BJ (cell line): ENCODE measurements at regions not wholly inside any gene's neighbourhood (a gene's known extent, or its start where the extent isn't known, plus 50 kb on each side); places are given as distances from the start of the nearest gene placed in this dataset.

Experiments
- CTCF ChIA-PET: fragments of 350-600 bp; formaldehyde crosslinking; extraction: SDS; loops from one replicate; lab custom pipeline; 2021; ENCODE audit warnings: antibody characterized with exemption, inconsistent platforms; lab: Yijun Ruan, JAX
- POLR2A ChIA-PET: fragments of 300-600 bp; sonication (Branson Sonifier 250); formaldehyde crosslinking; extraction: SDS; loops from one replicate; lab custom pipeline; 2021; ENCODE audit warnings: antibody characterized with exemption; lab: Charles Lee
- DNase-seq: peaks from one replicate; pipeline ENCODE4 v3.0.0-alpha.2; 2011; ENCODE audit warnings: low read depth
- H3K27me3 ChIP-seq: 2 replicates; pipeline ENCODE4 v1.6.0; 2011; ENCODE audit warnings: low read length; ENCODE audit not compliant: control insufficient read depth, insufficient read depth
- H3K36me3 ChIP-seq: 2 replicates; pipeline ENCODE4 v1.5.1; 2011; ENCODE audit warnings: low read length; ENCODE audit not compliant: control insufficient read depth, insufficient read depth
- H3K4me3 ChIP-seq: 2 replicates; pipeline ENCODE4 v1.5.1; 2011; ENCODE audit warnings: low read depth, mild to moderate bottlenecking, control low read depth, low read length
- CTCF ChIP-seq: IDR thresholded peaks from 2 replicates; pipeline ENCODE4 v1.5.1; 2011; ENCODE audit warnings: low read depth, mild to moderate bottlenecking, control low read depth, inconsistent platforms, low read length, moderate library complexity; ENCODE audit not compliant: insufficient read depth

- POLR2A ChIA-PET, result no interaction called here
- Histone ChIP-seq H3K4me3 (no peak overlapping the region), H3K27me3 (no peaks in the 10 kb centered on the region), H3K36me3 (no peaks in the 10 kb centered on the region)
- no peak for TF ChIP-seq CTCF
- CTCF ChIA-PET, result no interaction called here
- no peak for DNase-seq
Measured at GRCh38 chr2:145802133-145802532, 1282.2 kb upstream of the ZEB2 start.

GRCh38 chr2:145801210-145801609 lies 1281.3 kb upstream of the ZEB2 start:
- no peak for TF ChIP-seq CTCF
- Histone ChIP-seq H3K4me3 (no peak overlapping the region), H3K36me3 (no peaks in the 10 kb centered on the region), H3K27me3 (no peaks in the 10 kb centered on the region)
- ChIA-PET POLR2A (no interaction called here), CTCF (interaction anchor here (0.8 kb wide), 1 partner anchor 266 kb away, joined by 3 read pairs; no protein-coding TSS in a partner anchor)
- no peak for DNase-seq

DNA sequence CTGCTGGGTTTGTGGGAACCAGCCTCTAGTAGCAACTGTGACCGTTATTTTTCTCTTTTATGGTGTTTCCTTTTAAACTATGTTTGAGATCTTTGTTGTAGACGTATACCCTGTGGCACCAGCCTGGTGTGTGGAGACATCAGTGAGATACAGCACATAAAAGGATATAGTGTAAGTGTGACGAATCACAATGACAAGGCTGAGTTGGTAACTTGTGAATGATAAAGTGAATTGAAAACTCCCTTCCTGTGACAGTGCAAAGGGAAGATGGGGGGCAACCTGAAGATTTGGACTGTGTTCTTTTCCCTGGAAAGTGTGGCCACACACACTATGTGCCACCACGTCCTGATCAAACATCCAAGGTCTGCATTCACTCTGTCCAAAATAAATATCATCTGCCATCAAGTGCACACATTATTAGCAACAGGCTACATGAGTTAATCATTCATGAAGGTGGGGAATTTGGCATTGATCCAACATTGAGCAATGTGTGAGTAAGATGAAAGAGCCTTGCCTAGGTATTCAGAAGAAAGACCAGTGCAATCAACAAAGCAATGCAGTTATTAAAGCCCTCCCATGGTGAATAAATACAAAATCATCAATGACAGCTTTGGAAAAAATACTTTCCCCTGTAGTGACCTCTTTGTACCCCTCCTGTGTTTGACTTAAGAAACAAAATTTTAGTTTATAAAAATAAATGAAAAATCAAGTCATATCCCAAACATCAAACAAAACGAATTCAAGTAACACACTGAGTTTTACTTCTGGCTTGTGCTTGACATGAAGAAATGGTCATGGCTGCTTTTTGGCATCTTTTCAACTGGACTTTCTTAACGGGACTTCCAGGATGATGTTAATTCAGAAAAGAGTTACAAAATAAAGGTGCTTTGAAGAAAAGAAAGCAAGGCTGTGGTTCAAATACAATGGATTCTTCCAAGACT lies 1280.5 kb upstream of the ZEB2 start:
- no peak for DNase-seq
- no peaks in the 10 kb centered on the region for H3K36me3 ChIP-seq
- CTCF ChIA-PET, result interaction anchor here (0.8 kb wide), 1 partner anchor 267 kb away, joined by 3 read pairs; no protein-coding TSS in a partner anchor
- H3K4me3 ChIP-seq, result no peak overlapping the region
- POLR2A ChIA-PET, result no interaction called here
- no peaks in the 10 kb centered on the region for H3K27me3 ChIP-seq
- TF ChIP-seq CTCF, result no peak

DNA sequence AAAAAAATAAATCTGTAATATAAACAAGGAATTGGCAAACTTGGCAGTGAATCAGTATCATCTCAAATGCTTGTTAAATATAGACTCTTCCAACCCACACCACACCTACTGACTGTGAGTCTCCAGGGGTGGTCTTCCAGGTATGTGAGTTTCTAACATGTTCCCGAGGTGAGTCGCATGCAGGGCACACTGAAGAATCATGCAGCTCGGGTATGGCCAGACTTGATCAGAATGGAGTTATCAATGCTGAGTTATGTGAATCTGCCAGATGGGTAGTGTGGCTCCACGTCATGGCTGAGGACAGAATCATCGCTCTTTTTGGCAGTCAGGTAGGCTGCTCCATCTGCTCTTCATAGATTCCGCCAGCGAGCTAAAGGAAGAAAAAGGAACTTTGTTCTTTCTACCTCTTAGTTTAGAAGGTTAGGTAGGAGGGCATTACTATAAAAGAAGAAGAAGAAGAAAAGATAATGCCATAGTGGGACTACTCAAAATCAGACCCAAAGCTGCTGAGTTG lies 1279.7 kb upstream of the ZEB2 start:
- ChIA-PET POLR2A (no interaction called here), CTCF (no interaction called here)
- no peak for DNase-seq
- no peaks in the 10 kb centered on the region for H3K27me3 ChIP-seq
- no peak overlapping the region for H3K4me3 ChIP-seq
- TF ChIP-seq CTCF, result no peak
- no peaks in the 10 kb centered on the region for H3K36me3 ChIP-seq

DNA sequence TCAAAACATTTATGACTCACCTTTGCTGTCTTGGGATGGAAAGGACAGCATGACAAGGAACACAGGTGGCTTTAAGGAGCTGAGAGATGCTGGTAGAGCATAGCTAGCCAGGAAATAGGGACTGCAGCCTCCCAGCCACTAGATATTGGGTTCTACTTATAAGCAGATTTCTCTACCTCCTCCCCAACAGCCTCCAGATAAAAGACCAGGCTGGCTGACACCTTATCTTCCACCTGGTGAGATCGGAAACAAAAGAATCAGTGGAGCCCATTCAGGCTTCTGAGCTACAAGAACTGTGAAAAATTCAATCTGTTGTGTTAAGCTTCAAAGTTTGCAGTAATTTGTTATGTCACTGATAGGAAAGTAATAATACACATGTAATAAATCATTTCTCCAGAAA lies 1278.5 kb upstream of the ZEB2 start:
- no peak for TF ChIP-seq CTCF
- POLR2A ChIA-PET, result no interaction called here
- CTCF ChIA-PET, result interaction anchor here (0.7 kb wide), 1 partner anchor 32 kb away, joined by 3 read pairs; no protein-coding TSS in a partner anchor
- Histone ChIP-seq H3K4me3 (no peak overlapping the region), H3K27me3 (no peaks in the 10 kb centered on the region), H3K36me3 (no peaks in the 10 kb centered on the region)
- DNase-seq, result no peak
